Esophagus squamous epithelium (tissue), 4 donors: ENCODE measurements at regions not wholly inside any gene's neighbourhood (a gene's known extent, or its start where the extent isn't known, plus 50 kb on each side); places are given as distances from the start of the nearest gene placed in this dataset.
"Not testable (repeated sequence)": the region's sequence is repeated elsewhere in the genome, so short reads cannot be mapped to it uniquely, and the experiment has no call there.

Source experiments
- CTCF ChIP-seq, 6 experiments: fragments of 450-650 bp in 4 of 6; fragments of 200-600 bp in 2 of 6; sonication (generic) in 2 of 6; IDR thresholded peaks; one replicate each; pipeline ENCODE4 v1.5.1; 2016 to 2019; ENCODE audit warnings: antibody characterized with exemption in 6 of 6, mild to moderate bottlenecking in 4 of 6, moderate library complexity in 4 of 6
- POLR2A ChIP-seq, 4 donors: fragments of 450-650 bp; IDR thresholded peaks; one replicate each; pipeline ENCODE4 v1.6.1; 2017; ENCODE audit warnings: antibody characterized with exemption in 4 of 4, mild to moderate bottlenecking in 4 of 4, moderate library complexity in 3 of 4

GRCh38 chr10:47699854-47700253, 63.5 kb downstream of the SYT15B start:
- not testable (repeated sequence) for TF ChIP-seq CTCF, POLR2A (IDR thresholded peaks at IDR 0.05)
